ENCODE measurements at regions not wholly inside any gene's neighbourhood (a gene's known extent, or its start where the extent isn't known, plus 50 kb on each side); places are given as distances from the start of the nearest gene placed in this dataset.

GRCh38 chr15:38885001-38885400, 320.4 kb upstream of the RASGRP1 start:
- Histone ChIP-seq H3K4me2 (ENCODE audit: low read depth, low read length) (no peak overlapping the region), H3K79me2 (ENCODE audit: low read length) (no peaks in the 10 kb centered on the region), H3K27me3 (replicated peaks; ENCODE audit: insufficient read depth, low read length) (no peaks in the 10 kb centered on the region)

GRCh38 chr15:38885471-38885952, 320.9 kb upstream of the RASGRP1 start:
- Histone ChIP-seq H2AFZ (ENCODE audit: low read length) (no peak overlapping the region), H3K27me3 (replicated peaks; ENCODE audit: insufficient read depth, low read length) (no peaks in the 10 kb centered on the region), H4K20me1 (ENCODE audit: insufficient read depth, low read length) (no peaks in the 10 kb centered on the region), H3K36me3 (replicated peaks; ENCODE audit: insufficient read depth, low read length) (no peaks in the 10 kb centered on the region), H3K79me2 (ENCODE audit: low read length) (no peaks in the 10 kb centered on the region), H3K27ac (ENCODE audit: low read length) (no peak overlapping the region), H3K9ac (ENCODE audit: low read length) (no peak overlapping the region), H3K4me1 (ENCODE audit: low read length) (no peaks in the 10 kb centered on the region), H3K9me3 (replicated peaks; ENCODE audit: insufficient read depth, low read length) (no peaks in the 10 kb centered on the region), H3F3A (ENCODE audit: insufficient read depth, low read length) (no peaks in the 10 kb centered on the region), H3K4me3 (ENCODE audit: low read length) (no peak overlapping the region), H3K9me2 (replicated peaks; ENCODE audit: insufficient read depth, low read length) (no peaks in the 10 kb centered on the region), H3K4me2 (ENCODE audit: low read depth, low read length) (no peak overlapping the region)
- TF ChIP-seq EZH2 (optimal IDR thresholded peaks at IDR 0.05; ENCODE audit: low read depth, low read length): no peak
- TF ChIP-seq EZH2phosphoT487 (IDR thresholded peaks at IDR 0.05; ENCODE audit: low read length): no peak
- TF ChIP-seq CTCF (IDR thresholded peaks at IDR 0.05; ENCODE audit: low read length): no peak
- no peak for DNase-seq

More at GRCh38 chr15:38885001-38885400, 320.4 kb upstream of the RASGRP1 start:
- no peak overlapping the region for H2AFZ ChIP-seq (ENCODE audit: low read length)
- no peak for DNase-seq
- H3K4me3 ChIP-seq (ENCODE audit: low read length): no peak overlapping the region
- H3K27ac ChIP-seq (ENCODE audit: low read length): no peak overlapping the region
- H3F3A ChIP-seq (ENCODE audit: insufficient read depth, low read length): no peaks in the 10 kb centered on the region
- no peaks in the 10 kb centered on the region for H3K4me1 ChIP-seq (ENCODE audit: low read length)
- H3K9me2 ChIP-seq (replicated peaks; ENCODE audit: insufficient read depth, low read length): no peaks in the 10 kb centered on the region
- H3K9ac ChIP-seq (ENCODE audit: low read length): no peak overlapping the region
- H4K20me1 ChIP-seq (ENCODE audit: insufficient read depth, low read length): no peaks in the 10 kb centered on the region
- no peaks in the 10 kb centered on the region for H3K36me3 ChIP-seq (replicated peaks; ENCODE audit: insufficient read depth, low read length)
- TF ChIP-seq EZH2phosphoT487 (IDR thresholded peaks at IDR 0.05; ENCODE audit: low read length) (no peak), CTCF (IDR thresholded peaks at IDR 0.05; ENCODE audit: low read length) (no peak), EZH2 (optimal IDR thresholded peaks at IDR 0.05; ENCODE audit: low read depth, low read length) (no peak)
- H3K9me3 ChIP-seq (replicated peaks; ENCODE audit: insufficient read depth, low read length): no peaks in the 10 kb centered on the region

- no peak overlapping the region for H3K27ac ChIP-seq (ENCODE audit: low read length)
- H2AFZ ChIP-seq (ENCODE audit: low read length): no peak overlapping the region
These were observed 321.9 kb upstream of the RASGRP1 start for GRCh38 chr15:38886315-38887163.

More at GRCh38 chr15:38886315-38887163, 321.9 kb upstream of the RASGRP1 start:
- H3F3A ChIP-seq (ENCODE audit: insufficient read depth, low read length): no peaks in the 10 kb centered on the region
- no peaks in the 10 kb centered on the region for H4K20me1 ChIP-seq (ENCODE audit: insufficient read depth, low read length)
- no peak overlapping the region for H3K9ac ChIP-seq (ENCODE audit: low read length)
- no peak for DNase-seq
- no peak overlapping the region for H3K4me3 ChIP-seq (ENCODE audit: low read length)
- H3K36me3 ChIP-seq (replicated peaks; ENCODE audit: insufficient read depth, low read length): no peaks in the 10 kb centered on the region
- H3K79me2 ChIP-seq (ENCODE audit: low read length): no peaks in the 10 kb centered on the region
- no peaks in the 10 kb centered on the region for H3K9me3 ChIP-seq (replicated peaks; ENCODE audit: insufficient read depth, low read length)
- no peaks in the 10 kb centered on the region for H3K4me1 ChIP-seq (ENCODE audit: low read length)
- H3K9me2 ChIP-seq (replicated peaks; ENCODE audit: insufficient read depth, low read length): no peaks in the 10 kb centered on the region
- H3K27me3 ChIP-seq (replicated peaks; ENCODE audit: insufficient read depth, low read length): no peaks in the 10 kb centered on the region
- no peak for TF ChIP-seq EZH2 (optimal IDR thresholded peaks at IDR 0.05; ENCODE audit: low read depth, low read length)
- TF ChIP-seq EZH2phosphoT487 (IDR thresholded peaks at IDR 0.05; ENCODE audit: low read length): no peak
- TF ChIP-seq CTCF (IDR thresholded peaks at IDR 0.05; ENCODE audit: low read length): no peak
- no peak overlapping the region for H3K4me2 ChIP-seq (ENCODE audit: low read depth, low read length)

Measured in MM.1S (cell line).